OCI-M1 (cell line): ENCODE measurements at regions not wholly inside any gene's neighbourhood (a gene's known extent, or its start where the extent isn't known, plus 50 kb on each side); places are given as distances from the start of the nearest gene placed in this dataset.
"Not testable (repeated sequence)": the region's sequence is repeated elsewhere in the genome, so short reads cannot be mapped to it uniquely, and the experiment has no call there.

ENCODE experiments used
- DNase-seq: peaks from one replicate; lab custom pipeline; 2025; lab: John Stamatoyannopoulos, UW

- no peak for DNase-seq
Observed at GRCh38 chr2:222760301-222760897, 88.9 kb downstream of the MOGAT1 start.

- no peak for DNase-seq
Observed at GRCh38 chr2:222761888-222762287, 90.4 kb downstream of the MOGAT1 start.

GRCh38 chr2:222762342-222762741 is 90.9 kb downstream of the MOGAT1 start:
- DNase-seq = no peak

- not testable (repeated sequence) for DNase-seq
Observed at GRCh38 chr2:222765883-222766282, 94.4 kb downstream of the MOGAT1 start.

GRCh38 chr2:222768019-222768418 is 92.8 kb upstream of the ACSL3 start:
- DNase-seq = not testable (repeated sequence)

- DNase-seq = no peak
Observed at GRCh38 chr2:222769446-222769845, 91.4 kb upstream of the ACSL3 start.

- no peak for DNase-seq
Observed at GRCh38 chr2:222769941-222770340, 90.9 kb upstream of the ACSL3 start.

- DNase-seq = no peak
Observed at GRCh38 chr2:222771832-222772231, 89.0 kb upstream of the ACSL3 start.

- no peak for DNase-seq
Observed at GRCh38 chr2:222774941-222775340, 85.9 kb upstream of the ACSL3 start.

GRCh38 chr2:222776792-222777191 is 84.0 kb upstream of the ACSL3 start:
- no peak for DNase-seq

GRCh38 chr2:222778400-222778799 is 82.4 kb upstream of the ACSL3 start:
- DNase-seq = no peak

GRCh38 chr2:222779145-222779832 is 81.5 kb upstream of the ACSL3 start:
- DNase-seq = no peak

GRCh38 chr2:222780051-222780450 is 80.8 kb upstream of the ACSL3 start:
- no peak for DNase-seq

- no peak for DNase-seq
Observed at GRCh38 chr2:222782201-222782730, 78.6 kb upstream of the ACSL3 start.

GRCh38 chr2:222783592-222783991 is 77.2 kb upstream of the ACSL3 start:
- no peak for DNase-seq

GRCh38 chr2:222790932-222791331 is 69.9 kb upstream of the ACSL3 start:
- DNase-seq = no peak

- DNase-seq = no peak
Observed at GRCh38 chr2:222792001-222792611, 68.7 kb upstream of the ACSL3 start.

- DNase-seq = no peak
Observed at GRCh38 chr2:222794585-222795449, 66.0 kb upstream of the ACSL3 start.

GRCh38 chr2:222795450-222796357 is 65.1 kb upstream of the ACSL3 start:
- DNase-seq = no peak

GRCh38 chr2:222796413-222797103 is 64.3 kb upstream of the ACSL3 start:
- DNase-seq = no peak

GRCh38 chr2:222797261-222797660 is 63.6 kb upstream of the ACSL3 start:
- DNase-seq = peak; percentile 69
